WERI-Rb-1 (cell line): ENCODE measurements at regions not wholly inside any gene's neighbourhood (a gene's known extent, or its start where the extent isn't known, plus 50 kb on each side); places are given as distances from the start of the nearest gene placed in this dataset.

Source experiments
- DNase-seq: peaks from one replicate; pipeline ENCODE4 v3.0.0-alpha.2; 2020
- H3K27ac ChIP-seq: fragments of 250-450 bp; sonication (Bioruptor Pico); 2 replicates; pipeline ENCODE4 v1.5.1; 2020; ENCODE audit warnings: mild to moderate bottlenecking, moderate library complexity
- H3K27me3 ChIP-seq: fragments of 250-450 bp; sonication (Bioruptor Pico); 2 replicates; pipeline ENCODE4 v1.5.1; 2021; ENCODE audit warnings: mild to moderate bottlenecking, low read depth, moderate library complexity; ENCODE audit not compliant: insufficient read depth, severe bottlenecking
- H3K36me3 ChIP-seq: fragments of 250-450 bp; sonication (Bioruptor Pico); 2 replicates; pipeline ENCODE4 v1.5.1; 2020; ENCODE audit warnings: mild to moderate bottlenecking, moderate library complexity
- H3K4me3 ChIP-seq: 2 replicates; pipeline ENCODE4 v1.5.1; 2011; ENCODE audit warnings: low read depth, mild to moderate bottlenecking, control low read depth, low read length
- H3K9me3 ChIP-seq: fragments of 250-450 bp; sonication (Bioruptor Pico); 2 replicates; pipeline ENCODE4 v1.5.1; 2021; ENCODE audit warnings: mild to moderate bottlenecking, moderate library complexity; ENCODE audit not compliant: severe bottlenecking
- TF ChIP-seq, protein P1 (sequence below): IDR thresholded peaks from 2 replicates; pipeline ENCODE4 v1.5.1; 2011; ENCODE audit warnings: low read depth, mild to moderate bottlenecking, control low read depth, inconsistent platforms, low read length

DNA sequence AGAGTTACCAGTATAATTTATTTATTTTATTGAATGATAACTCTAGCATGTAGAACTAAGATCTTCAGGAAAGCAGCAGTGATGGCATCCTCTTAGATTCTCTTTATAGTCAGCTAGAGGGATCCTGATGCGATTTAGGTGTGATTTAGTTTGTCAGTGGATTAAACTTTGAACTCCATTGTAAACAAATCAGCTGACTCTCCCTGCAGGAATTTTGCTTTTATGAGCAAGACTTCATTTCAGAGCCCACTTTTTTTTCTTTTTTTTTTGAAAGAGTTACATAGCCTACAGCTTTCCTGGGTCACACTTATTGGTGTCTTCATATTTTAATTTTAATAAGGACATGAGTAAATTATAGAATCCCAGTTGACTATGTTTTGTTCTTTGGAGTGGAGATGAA lies 93.8 kb upstream of the SEMA6A start:
- TF ChIP-seq, protein P1, sequence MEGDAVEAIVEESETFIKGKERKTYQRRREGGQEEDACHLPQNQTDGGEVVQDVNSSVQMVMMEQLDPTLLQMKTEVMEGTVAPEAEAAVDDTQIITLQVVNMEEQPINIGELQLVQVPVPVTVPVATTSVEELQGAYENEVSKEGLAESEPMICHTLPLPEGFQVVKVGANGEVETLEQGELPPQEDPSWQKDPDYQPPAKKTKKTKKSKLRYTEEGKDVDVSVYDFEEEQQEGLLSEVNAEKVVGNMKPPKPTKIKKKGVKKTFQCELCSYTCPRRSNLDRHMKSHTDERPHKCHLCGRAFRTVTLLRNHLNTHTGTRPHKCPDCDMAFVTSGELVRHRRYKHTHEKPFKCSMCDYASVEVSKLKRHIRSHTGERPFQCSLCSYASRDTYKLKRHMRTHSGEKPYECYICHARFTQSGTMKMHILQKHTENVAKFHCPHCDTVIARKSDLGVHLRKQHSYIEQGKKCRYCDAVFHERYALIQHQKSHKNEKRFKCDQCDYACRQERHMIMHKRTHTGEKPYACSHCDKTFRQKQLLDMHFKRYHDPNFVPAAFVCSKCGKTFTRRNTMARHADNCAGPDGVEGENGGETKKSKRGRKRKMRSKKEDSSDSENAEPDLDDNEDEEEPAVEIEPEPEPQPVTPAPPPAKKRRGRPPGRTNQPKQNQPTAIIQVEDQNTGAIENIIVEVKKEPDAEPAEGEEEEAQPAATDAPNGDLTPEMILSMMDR = no peak
- no peak for DNase-seq
- H3K9me3 ChIP-seq = no peaks in the 10 kb centered on the region
- H3K27ac ChIP-seq = no peak overlapping the region
- H3K4me3 ChIP-seq = no peak overlapping the region
- H3K36me3 ChIP-seq = no peaks in the 10 kb centered on the region
- H3K27me3 ChIP-seq = no peaks in the 10 kb centered on the region

- Histone ChIP-seq H3K36me3 (no peaks in the 10 kb centered on the region), H3K4me3 (no peak overlapping the region), H3K9me3 (no peaks in the 10 kb centered on the region), H3K27me3 (no peaks in the 10 kb centered on the region), H3K27ac (no peak overlapping the region)
- TF ChIP-seq, protein P1 = no peak
- DNase-seq = no peak
Measured at GRCh38 chr5:116666901-116667300, 92.3 kb upstream of the SEMA6A start.

DNA sequence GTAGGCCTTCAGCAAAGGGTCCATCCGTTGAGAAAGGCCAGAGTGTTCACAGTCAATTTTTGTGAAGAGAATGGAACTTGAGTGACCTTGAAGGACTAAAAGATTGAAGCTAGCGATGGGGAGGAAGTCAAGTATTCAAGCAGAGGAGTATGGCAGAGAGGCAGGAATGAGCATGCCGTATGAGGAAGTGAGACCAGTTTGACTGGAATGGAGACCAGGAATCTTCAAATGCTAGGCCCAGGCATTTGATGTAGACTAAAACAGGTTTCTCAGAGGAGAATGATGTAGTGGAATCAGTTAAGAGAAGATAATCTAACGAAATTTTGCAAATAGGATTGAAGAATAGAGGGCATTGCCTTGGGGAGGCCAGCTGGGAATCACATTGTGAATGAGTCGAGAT lies 90.4 kb upstream of the SEMA6A start:
- Histone ChIP-seq H3K9me3 (peaks cover 3% of the 10 kb centered on the region), H3K27me3 (no peaks in the 10 kb centered on the region), H3K36me3 (no peaks in the 10 kb centered on the region), H3K4me3 (no peak overlapping the region), H3K27ac (no peak overlapping the region)
- TF ChIP-seq, protein P1 = no peak
- no peak for DNase-seq

- TF ChIP-seq, protein P1 = no peak
- no peak overlapping the region for H3K4me3 ChIP-seq
- no peak for DNase-seq
- no peaks in the 10 kb centered on the region for H3K36me3 ChIP-seq
- no peak overlapping the region for H3K27ac ChIP-seq
- H3K9me3 ChIP-seq = peaks cover 3% of the 10 kb centered on the region
- no peaks in the 10 kb centered on the region for H3K27me3 ChIP-seq
Measured at GRCh38 chr5:116663081-116663480, 88.5 kb upstream of the SEMA6A start.

DNA sequence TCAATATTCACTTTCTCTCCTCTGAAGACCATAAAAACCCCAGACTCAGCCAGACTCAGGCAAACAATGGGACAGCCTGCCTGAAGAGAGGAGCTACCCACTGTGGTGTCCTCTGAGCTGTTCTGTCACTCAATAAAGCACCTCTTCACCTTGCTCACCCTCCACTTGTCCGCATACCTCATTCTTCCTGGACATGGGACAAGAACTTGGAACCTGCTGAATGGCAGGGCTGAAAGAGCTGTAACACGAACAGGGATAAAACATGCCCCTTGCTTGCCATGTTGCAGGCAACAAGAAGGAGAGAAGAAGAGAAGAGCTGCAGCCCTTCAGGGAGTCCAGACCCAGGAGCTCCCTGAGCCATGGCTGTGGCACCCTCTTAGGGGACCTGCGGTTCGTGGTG lies 86.8 kb upstream of the SEMA6A start:
- Histone ChIP-seq H3K36me3 (no peaks in the 10 kb centered on the region), H3K27ac (no peak overlapping the region), H3K9me3 (peaks cover 3% of the 10 kb centered on the region), H3K4me3 (no peak overlapping the region), H3K27me3 (no peaks in the 10 kb centered on the region)
- TF ChIP-seq, protein P1 = no peak
- no peak for DNase-seq

DNA sequence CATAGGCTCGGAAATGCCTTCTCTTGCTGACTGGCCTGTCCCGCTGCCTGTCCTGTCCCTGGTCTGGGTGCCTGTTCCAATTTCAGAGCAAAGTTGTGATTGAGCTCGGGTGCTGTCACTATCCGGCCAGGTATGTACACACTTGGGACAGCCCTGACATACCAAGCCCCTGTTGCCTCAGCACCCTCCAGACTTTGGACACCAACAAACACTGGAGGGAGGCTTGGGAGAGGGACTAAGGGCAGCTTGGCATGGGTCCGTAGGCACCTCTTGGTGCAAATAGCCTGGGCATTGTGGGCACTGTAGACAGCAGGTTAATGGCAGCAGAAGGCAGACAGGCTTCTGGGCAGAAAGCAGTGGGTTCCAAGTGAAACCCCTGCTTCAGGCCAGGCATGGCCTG lies 86.3 kb upstream of the SEMA6A start:
- no peak for DNase-seq
- no peak overlapping the region for H3K4me3 ChIP-seq
- H3K27ac ChIP-seq = no peak overlapping the region
- TF ChIP-seq, protein P1 = no peak
- peaks cover 3% of the 10 kb centered on the region for H3K9me3 ChIP-seq
- no peaks in the 10 kb centered on the region for H3K27me3 ChIP-seq
- no peaks in the 10 kb centered on the region for H3K36me3 ChIP-seq
